Brain microvascular endothelial cell (primary cell): ENCODE measurements at regions not wholly inside any gene's neighbourhood (a gene's known extent, or its start where the extent isn't known, plus 50 kb on each side); places are given as distances from the start of the nearest gene placed in this dataset.

Experiments used
- DNase-seq: peaks from one replicate; pipeline ENCODE4 v3.0.0-alpha.2; 2020
- H3K27ac ChIP-seq: fragments of 250-450 bp; sonication (Bioruptor Pico); 2 replicates; pipeline ENCODE4 v1.5.1; 2020; ENCODE audit warnings: mild to moderate bottlenecking, moderate library complexity
- H3K27me3 ChIP-seq: fragments of 250-450 bp; sonication (Bioruptor Pico); replicated peaks from 2 replicates; pipeline ENCODE4 v1.5.1; 2020; ENCODE audit warnings: mild to moderate bottlenecking
- H3K36me3 ChIP-seq: fragments of 250-450 bp; sonication (Bioruptor Pico); replicated peaks from 2 replicates; pipeline ENCODE4 v1.5.1; 2020; ENCODE audit warnings: mild to moderate bottlenecking
- H3K4me3 ChIP-seq: 2 replicates; pipeline ENCODE4 v1.5.1; 2011; ENCODE audit warnings: low read depth, mild to moderate bottlenecking, control low read depth, low read length, moderate library complexity
- in situ Hi-C: cut with HindIII; loops from 2 replicates; pipeline ENCODE4 v1.10.0; 2017; ENCODE audit warnings: low sequenced_read_pairs, low pct_ligation_motif_present
- TF ChIP-seq, protein P1 (sequence below): IDR thresholded peaks from 2 replicates; pipeline ENCODE4 v1.5.1; 2011; ENCODE audit warnings: low read depth, mild to moderate bottlenecking, moderate library complexity, low read length, control low read depth, inconsistent platforms; ENCODE audit errors: missing control alignments

- Histone ChIP-seq H3K27me3 (no peaks in the 10 kb centered on the region), H3K36me3 (no peaks in the 10 kb centered on the region), H3K27ac (no peak overlapping the region), H3K4me3 (no peak overlapping the region)
- TF ChIP-seq, protein P1, sequence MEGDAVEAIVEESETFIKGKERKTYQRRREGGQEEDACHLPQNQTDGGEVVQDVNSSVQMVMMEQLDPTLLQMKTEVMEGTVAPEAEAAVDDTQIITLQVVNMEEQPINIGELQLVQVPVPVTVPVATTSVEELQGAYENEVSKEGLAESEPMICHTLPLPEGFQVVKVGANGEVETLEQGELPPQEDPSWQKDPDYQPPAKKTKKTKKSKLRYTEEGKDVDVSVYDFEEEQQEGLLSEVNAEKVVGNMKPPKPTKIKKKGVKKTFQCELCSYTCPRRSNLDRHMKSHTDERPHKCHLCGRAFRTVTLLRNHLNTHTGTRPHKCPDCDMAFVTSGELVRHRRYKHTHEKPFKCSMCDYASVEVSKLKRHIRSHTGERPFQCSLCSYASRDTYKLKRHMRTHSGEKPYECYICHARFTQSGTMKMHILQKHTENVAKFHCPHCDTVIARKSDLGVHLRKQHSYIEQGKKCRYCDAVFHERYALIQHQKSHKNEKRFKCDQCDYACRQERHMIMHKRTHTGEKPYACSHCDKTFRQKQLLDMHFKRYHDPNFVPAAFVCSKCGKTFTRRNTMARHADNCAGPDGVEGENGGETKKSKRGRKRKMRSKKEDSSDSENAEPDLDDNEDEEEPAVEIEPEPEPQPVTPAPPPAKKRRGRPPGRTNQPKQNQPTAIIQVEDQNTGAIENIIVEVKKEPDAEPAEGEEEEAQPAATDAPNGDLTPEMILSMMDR = no peak
- no peak for DNase-seq
- in situ Hi-C loops = no loop called here
Measured at GRCh38 chr9:19870988-19871387, 82.2 kb upstream of the SLC24A2 start.

DNA sequence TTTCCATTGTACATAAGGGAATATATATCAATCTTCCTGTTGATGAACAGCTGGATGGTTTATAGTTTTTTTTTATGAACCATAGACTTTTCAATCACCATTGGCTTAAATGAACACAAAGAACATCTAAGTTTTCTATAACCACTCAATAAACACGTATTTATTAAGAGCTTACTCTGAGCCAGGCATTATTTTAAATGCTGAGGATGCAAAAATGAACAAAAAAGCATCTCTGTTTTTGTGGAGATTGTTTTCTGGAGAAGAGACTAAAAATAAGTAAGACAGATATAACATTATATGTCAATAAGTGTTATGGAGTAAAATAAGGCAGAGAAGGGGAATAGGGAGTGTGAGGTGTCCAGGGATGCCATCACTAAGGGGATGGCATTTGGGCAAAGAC, 52.1 kb upstream of the SLC24A2 start:
- in situ Hi-C loops = no loop called here
- H3K4me3 ChIP-seq = no peak overlapping the region
- H3K36me3 ChIP-seq = no peaks in the 10 kb centered on the region
- no peaks in the 10 kb centered on the region for H3K27me3 ChIP-seq
- no peak for DNase-seq
- TF ChIP-seq, protein P1 = no peak
- H3K27ac ChIP-seq = no peak overlapping the region
